ENCODE measurements at regions not wholly inside any gene's neighbourhood (a gene's known extent, or its start where the extent isn't known, plus 50 kb on each side); places are given as distances from the start of the nearest gene placed in this dataset.

- no peak for TF ChIP-seq SP1 (IDR thresholded peaks at IDR 0.05)
- no peak for TF ChIP-seq ZNF384 (IDR thresholded peaks at IDR 0.05)
- TF ChIP-seq SUZ12 (IDR thresholded peaks at IDR 0.05), result no peak
- no peak for TF ChIP-seq FOXK2 (IDR thresholded peaks at IDR 0.05)
- TF ChIP-seq PKNOX1 (IDR thresholded peaks at IDR 0.05), result no peak
Observed at GRCh38 chr5:4547547-4547946, 592.6 kb upstream of the ADAMTS16 start.

Data from HEK293T (cell line).